HCT116 (cell line): ENCODE measurements at regions not wholly inside any gene's neighbourhood (a gene's known extent, or its start where the extent isn't known, plus 50 kb on each side); places are given as distances from the start of the nearest gene placed in this dataset.

Source experiments
- ATF3 ChIP-seq: IDR thresholded peaks from 2 replicates; pipeline ENCODE4 v1.6.1; 2012
- CTCF ChIP-seq, 3 experiments: fragments of 200-600 bp in 1 of 3; sonication (generic) in 1 of 3; IDR thresholded peaks in 2 of 3; conservative IDR thresholded peaks in 1 of 3; 2 replicates each; pipeline ENCODE4 v1.5.1; 2012 to 2017; ENCODE audit warnings: low read depth in 2 of 3, low read length in 2 of 3, antibody characterized with exemption in 1 of 3, borderline replicate concordance in 1 of 3, control low read depth in 1 of 3, mild to moderate bottlenecking in 1 of 3, mixed read lengths in 1 of 3, mixed run types in 1 of 3, moderate library complexity in 1 of 3; ENCODE audit not compliant: insufficient read depth in 1 of 3
- EGR1 ChIP-seq: IDR thresholded peaks from 2 replicates; pipeline ENCODE4 v1.6.1; 2012; ENCODE audit warnings: low read depth
- EZH2 ChIP-seq: fragments of 200-600 bp; sonication (generic); IDR thresholded peaks from 2 replicates; pipeline ENCODE4 v1.6.1; 2017; ENCODE audit warnings: antibody characterized with exemption, mixed run types
- FOSL1 ChIP-seq: IDR thresholded peaks from 2 replicates; pipeline ENCODE4 v1.6.1; 2012; ENCODE audit warnings: low read depth
- POLR2A ChIP-seq: IDR thresholded peaks from 2 replicates; pipeline ENCODE4 v1.7.0; 2011; ENCODE audit warnings: borderline replicate concordance; ENCODE audit not compliant: insufficient read depth, insufficient read length; ENCODE audit errors: extremely low read depth
- POLR2AphosphoS5 ChIP-seq: IDR thresholded peaks from 2 replicates; pipeline ENCODE4 v1.6.1; 2011; ENCODE audit warnings: mild to moderate bottlenecking, low read depth, low read length, moderate library complexity
- RAD21 ChIP-seq: IDR thresholded peaks from 2 replicates; pipeline ENCODE4 v1.6.1; 2012; ENCODE audit warnings: low read depth, mild to moderate bottlenecking
- TCF7L2 ChIP-seq: IDR thresholded peaks from 2 replicates; pipeline ENCODE4 v1.7.0; 2011; ENCODE audit warnings: borderline replicate concordance, inconsistent platforms; ENCODE audit not compliant: insufficient read depth, insufficient read length; ENCODE audit errors: extremely low read depth
- YY1 ChIP-seq: IDR thresholded peaks from 2 replicates; pipeline ENCODE4 v1.6.1; 2011; ENCODE audit warnings: low read length, low read depth, moderate library complexity, mild to moderate bottlenecking; ENCODE audit not compliant: insufficient replicate concordance; ENCODE audit errors: extremely low read depth
- ZFX ChIP-seq: fragments of 450-650 bp; IDR thresholded peaks from 2 replicates; pipeline ENCODE4 v1.6.1; 2017
- TF ChIP-seq, protein P1 (sequence below): IDR thresholded peaks from 2 replicates; pipeline ENCODE4 v1.6.1; 2012; ENCODE audit warnings: low read depth
- TF ChIP-seq, protein P2 (sequence below): IDR thresholded peaks from 2 replicates; pipeline ENCODE4 v1.6.1; 2012

DNA sequence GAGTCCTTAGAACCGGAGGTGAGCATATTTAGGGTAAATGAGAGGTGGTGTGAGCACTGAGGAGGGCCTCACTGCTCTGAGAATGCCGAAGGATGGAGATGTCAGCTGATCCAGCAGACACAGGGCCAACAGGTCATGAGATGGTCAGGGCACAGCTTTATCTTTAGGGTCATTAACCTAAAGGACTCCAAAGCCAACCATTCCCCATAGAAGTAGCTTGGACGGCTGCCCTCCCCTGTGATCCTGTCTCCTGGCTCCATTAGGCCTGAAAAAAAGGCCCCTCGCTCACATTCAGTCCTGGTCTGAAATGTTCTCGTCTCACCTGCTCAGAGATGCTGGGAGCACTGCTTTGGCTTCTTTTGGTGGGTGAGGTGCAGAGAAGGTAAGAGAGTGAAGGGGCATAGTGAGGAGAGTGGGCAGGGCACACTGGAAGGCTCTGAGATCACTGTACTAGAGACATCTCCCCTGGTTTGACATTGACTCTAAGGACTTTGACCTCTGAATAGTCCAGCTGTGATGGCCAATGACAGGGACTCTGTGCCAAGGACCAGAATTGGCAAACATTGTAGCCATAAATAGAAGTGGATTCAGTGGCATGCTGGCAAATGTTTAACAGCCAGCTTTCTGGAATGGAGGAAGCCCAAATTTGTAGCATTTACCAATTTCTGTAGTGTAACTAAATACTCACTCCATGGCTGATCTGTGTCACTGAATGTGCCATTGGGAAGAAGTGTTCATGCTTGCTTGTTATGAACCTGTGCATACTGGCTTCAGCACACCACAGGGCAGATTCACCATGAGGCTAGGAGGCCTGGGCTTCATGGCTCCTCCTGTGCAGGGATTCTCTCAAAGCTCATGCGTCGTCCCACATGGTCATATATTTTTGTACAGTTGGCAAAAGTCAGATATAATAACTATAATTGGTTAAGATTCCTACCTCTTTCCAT is 76.2 kb upstream of the MRPS22 start:
- TF ChIP-seq EZH2 (no peak), CTCF (IDR thresholded peaks at IDR 0.05 in 2 of 3, conservative IDR thresholded peaks at IDR 0.05 in 1 of 3; ENCODE audit: borderline replicate concordance in 1 of 3, insufficient read depth in 1 of 3, low read depth in 2 of 3, low read length in 2 of 3) (no peak), POLR2A (no peak), YY1 (no peak), ATF3 (no peak), POLR2AphosphoS5 (no peak), ZFX (no peak), EGR1 (no peak), TCF7L2 (no peak), RAD21 (no peak), FOSL1 (no peak)
- TF ChIP-seq, protein P1, sequence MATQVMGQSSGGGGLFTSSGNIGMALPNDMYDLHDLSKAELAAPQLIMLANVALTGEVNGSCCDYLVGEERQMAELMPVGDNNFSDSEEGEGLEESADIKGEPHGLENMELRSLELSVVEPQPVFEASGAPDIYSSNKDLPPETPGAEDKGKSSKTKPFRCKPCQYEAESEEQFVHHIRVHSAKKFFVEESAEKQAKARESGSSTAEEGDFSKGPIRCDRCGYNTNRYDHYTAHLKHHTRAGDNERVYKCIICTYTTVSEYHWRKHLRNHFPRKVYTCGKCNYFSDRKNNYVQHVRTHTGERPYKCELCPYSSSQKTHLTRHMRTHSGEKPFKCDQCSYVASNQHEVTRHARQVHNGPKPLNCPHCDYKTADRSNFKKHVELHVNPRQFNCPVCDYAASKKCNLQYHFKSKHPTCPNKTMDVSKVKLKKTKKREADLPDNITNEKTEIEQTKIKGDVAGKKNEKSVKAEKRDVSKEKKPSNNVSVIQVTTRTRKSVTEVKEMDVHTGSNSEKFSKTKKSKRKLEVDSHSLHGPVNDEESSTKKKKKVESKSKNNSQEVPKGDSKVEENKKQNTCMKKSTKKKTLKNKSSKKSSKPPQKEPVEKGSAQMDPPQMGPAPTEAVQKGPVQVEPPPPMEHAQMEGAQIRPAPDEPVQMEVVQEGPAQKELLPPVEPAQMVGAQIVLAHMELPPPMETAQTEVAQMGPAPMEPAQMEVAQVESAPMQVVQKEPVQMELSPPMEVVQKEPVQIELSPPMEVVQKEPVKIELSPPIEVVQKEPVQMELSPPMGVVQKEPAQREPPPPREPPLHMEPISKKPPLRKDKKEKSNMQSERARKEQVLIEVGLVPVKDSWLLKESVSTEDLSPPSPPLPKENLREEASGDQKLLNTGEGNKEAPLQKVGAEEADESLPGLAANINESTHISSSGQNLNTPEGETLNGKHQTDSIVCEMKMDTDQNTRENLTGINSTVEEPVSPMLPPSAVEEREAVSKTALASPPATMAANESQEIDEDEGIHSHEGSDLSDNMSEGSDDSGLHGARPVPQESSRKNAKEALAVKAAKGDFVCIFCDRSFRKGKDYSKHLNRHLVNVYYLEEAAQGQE = no peak
- TF ChIP-seq, protein P2, sequence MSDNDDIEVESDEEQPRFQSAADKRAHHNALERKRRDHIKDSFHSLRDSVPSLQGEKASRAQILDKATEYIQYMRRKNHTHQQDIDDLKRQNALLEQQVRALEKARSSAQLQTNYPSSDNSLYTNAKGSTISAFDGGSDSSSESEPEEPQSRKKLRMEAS = no peak
